HG02938 (cell line): ENCODE measurements at regions not wholly inside any gene's neighbourhood (a gene's known extent, or its start where the extent isn't known, plus 50 kb on each side); places are given as distances from the start of the nearest gene placed in this dataset.
"Not testable (repeated sequence)": the region's sequence is repeated elsewhere in the genome, so short reads cannot be mapped to it uniquely, and the experiment has no call there.

Experiments used
- ATAC-seq: cut with Tn5 transposase; IDR thresholded peaks from one replicate; pipeline ENCODE4 v1.9.1; 2021; ENCODE audit warnings: mild to moderate bottlenecking, moderate library complexity; ENCODE audit not compliant: unreplicated experiment

DNA sequence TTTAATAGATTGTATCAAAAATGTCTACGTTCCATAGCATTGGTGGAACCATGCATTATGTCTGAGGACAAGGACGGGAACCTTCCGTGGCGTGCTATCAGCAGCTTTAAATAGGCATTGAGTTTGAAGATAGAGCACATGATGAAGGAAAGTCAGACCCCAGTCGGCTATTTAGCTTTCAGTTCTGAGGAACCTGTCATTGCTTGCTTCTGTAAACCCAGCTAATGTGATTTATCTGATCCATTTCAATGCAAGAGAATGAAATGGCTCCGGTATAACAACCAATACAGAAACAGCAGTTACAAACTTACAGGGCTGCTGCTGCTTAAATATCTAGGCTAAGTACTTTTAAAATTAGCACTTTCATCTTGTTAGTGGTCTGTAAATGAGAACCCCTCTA, 503.3 kb downstream of the RNF144A start:
- ATAC-seq, result no peak

DNA sequence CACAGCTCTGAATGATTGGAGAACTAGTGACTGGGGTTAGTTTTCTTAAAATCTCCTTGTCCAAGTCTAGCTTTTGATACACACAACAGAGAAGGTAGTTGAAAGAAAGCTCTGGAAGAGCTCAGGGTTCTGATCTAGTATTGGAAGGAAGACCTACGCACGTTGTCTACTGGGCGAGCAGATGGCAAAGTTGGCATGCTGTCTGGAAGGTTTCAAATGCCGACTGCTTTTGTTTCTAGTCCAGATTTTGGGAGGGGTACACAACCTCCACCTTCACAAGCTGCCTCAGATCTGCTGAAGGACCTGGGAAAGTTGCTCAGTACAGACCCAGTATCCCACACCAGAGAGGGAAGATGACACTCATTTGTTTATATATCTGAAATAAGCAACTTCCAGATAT, 507.3 kb downstream of the RNF144A start:
- ATAC-seq, result no peak

- no peak for ATAC-seq
Measured at GRCh38 chr2:7427293-7428060, 510.3 kb downstream of the RNF144A start.

GRCh38 chr2:7428454-7429204, 511.4 kb downstream of the RNF144A start:
- ATAC-seq, result no peak

DNA sequence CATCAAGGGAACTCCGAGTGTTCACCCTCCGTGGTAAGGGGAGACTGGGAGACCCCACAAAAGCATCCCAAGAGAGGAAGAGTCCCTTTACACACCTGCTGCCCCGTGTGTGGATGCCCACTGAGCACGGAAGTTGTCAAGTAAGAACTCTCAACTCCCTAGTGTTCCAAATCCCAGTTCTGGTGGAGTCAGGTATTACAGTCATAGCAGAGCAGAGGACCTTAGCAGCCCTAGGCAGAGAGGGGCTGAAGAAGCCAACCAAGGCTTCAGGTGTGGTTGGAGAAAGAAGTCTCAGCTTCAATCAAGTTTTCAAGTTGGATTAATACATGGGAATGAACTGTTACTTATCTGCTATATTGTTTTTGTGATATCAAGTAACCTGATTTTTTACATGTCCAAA, 512.5 kb downstream of the RNF144A start:
- no peak for ATAC-seq

DNA sequence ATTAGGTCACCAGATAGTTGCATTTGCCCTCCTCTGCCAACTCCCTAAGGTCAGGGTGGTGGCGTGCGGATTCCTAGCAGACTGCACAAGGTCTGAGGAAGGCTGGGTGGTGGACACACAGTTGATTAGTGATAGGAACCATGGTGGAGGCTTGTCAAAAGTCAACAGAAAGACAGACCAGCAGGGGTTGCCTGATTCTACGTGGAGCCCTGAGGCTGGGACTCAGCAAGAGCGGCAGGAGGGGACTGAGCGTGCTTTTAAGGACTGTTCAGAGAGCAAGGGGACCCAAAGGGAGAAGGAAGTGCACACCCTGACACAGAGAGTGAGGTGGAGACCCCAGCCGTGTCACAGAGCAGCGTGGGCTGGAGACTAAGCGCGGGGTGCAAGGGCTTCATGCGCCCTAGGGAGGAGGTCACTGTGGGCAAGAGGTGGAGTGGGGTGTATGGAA, 513.2 kb downstream of the RNF144A start:
- no peak for ATAC-seq

DNA sequence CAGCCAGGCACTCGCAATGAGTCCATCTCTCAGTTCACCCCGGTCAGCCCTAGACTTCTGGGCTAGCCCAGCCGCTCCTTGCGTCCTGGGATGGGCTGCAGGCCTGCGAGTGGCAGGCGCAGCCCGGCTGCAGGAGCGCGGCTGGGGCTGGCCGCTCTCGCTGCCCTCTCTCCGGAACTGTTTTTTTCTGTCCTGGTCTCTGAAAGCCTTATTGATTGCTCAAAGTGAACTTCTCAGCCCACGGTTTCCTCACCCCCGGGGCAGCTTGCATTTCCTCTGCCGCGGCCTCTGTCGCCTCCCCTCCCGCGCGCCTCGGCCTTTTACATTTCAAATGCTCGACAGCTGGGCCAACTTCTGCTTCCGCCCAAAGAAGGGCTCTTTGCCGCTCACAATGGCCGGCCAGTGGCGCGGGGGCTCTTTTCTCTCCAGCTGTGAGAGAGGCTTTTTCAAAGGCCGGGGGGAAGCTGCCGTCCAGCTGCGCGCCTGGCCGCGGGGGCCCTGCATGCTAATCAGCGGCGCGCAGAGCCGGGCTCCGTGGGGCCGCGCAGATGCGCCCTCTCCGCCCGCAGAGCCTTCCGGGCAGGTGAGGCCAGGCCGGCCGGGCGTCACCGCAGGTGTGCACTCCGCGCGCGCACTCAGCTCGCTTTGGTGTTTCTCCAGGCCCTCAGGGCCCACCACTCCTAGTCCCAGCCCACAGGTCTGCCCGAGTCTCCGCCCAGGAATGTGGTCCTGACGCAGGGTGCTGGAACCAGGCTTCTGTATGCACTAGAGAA, 513.8 kb downstream of the RNF144A start:
- peak; percentile 60 for ATAC-seq

DNA sequence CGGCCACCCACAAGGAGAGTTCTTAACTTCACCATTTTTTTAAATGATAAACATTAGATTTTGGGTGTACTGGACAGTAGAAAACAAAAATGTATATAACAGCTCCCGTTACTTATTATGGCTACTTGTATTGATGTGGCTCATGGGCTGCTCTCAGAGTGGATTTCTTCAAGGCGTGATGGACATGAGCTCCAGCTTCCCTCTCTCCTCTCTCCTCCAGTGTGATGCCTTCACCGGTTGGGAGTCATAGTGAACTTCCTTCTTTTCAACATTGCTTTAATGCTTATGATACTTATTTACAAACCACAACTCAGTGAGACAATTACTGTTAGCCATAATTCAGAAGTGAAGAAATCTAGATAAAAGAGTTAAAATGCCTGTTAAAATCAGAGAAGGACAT, 515.2 kb downstream of the RNF144A start:
- no peak for ATAC-seq

- ATAC-seq, result no peak
Measured at GRCh38 chr2:7436096-7436906, 519.1 kb downstream of the RNF144A start.

DNA sequence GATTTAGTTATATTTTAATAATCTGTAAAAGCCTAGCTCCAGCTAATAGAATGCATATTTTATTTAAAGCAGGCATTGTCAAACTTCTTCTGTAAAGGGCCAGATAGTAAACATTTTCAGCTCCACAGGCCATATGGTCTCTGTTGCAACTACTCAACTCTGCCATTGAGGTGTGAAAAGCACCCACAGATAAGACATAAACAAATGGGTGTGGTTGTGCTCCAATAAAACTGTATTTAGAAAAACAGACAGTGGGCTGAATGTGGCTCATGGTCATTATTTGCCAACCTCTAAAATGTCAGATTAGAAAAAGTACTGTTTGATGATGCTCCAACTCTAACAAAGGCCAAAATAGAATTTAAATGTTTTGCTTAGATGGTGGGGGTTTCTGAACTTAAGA, 519.9 kb downstream of the RNF144A start:
- ATAC-seq, result no peak

DNA sequence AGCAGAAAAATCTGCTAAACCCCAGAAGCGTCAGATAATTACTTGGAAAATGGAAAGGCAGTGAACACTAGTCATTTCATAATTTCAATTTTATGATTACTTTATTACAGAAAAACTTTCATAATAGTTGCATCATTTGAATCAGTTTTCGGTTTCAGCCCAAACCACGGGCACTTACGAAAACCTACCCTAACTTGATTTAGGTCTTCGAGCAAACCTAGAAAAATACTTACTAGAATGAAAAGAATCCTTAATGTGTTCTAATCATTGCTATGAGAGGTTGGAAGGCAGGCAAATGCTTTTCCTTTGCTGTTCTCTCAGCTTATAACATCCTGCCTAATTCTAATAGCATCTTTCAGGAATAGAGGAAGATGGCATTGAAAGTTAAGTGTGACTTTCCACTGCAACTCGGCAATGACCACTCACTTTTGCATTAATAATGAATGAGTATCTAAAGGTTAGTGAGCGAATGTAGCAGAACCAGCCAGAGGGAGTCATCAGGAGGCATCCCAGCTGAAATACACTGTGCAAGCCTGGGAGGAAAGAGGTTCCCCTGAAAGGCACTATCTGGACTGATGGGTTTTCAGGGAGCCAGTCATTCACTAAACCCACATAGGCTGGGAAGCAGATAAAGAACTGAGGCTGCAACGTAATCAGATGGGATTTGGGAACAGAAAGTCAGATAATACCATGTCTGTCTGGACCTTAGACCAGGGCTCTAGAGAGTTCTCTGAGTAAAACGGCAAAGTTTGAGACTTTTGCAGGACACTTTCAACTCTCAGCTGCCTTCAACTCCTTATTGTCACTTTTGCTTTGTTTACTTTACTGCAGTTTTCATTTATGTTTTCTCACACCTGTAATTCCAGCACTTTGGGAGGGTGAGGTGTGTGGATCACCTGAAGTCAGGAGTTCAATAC, 520.8 kb downstream of the RNF144A start:
- peak; percentile 59 for ATAC-seq

- no peak for ATAC-seq
Measured at GRCh38 chr2:7438855-7439254, 521.6 kb downstream of the RNF144A start.

GRCh38 chr2:7440977-7441376, 523.8 kb downstream of the RNF144A start:
- ATAC-seq, result no peak

- ATAC-seq, result not testable (repeated sequence)
Measured at GRCh38 chr2:7441841-7442240, 524.6 kb downstream of the RNF144A start.

- no peak for ATAC-seq
Measured at GRCh38 chr2:7444626-7445025, 527.4 kb downstream of the RNF144A start.

DNA sequence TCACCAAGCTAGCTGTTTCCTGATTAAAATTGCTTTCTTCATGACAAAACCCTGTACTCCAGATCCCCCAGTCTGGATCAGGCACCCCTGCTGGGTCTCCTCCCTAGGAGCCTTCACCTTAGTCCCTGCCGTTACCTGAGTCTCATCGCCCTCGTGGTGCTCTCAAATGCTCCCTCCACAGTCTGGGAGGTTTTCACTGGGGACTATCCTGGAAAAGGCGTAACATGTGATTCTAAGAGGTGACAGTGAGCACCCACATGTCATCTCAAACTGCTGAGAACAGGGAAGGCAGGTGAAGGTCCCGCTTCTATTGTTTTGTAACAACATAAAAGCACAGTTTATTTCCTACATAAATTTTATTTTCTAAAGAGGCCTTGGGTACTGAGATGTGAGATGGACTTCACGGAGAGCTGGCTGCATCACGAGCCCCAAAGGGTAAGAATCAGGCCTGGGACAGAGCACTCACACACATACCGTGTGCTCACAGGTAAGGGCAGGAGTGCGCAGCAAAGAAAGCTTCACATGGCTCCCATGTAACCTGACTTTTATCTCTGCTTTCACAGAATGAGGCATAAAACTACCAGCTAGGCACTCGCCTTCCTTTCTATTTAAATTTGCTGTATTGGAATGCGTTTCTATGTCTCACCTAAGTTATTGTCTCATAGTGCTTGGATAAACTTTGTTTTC, 531.5 kb downstream of the RNF144A start:
- no peak for ATAC-seq

- ATAC-seq, result no peak
Measured at GRCh38 chr2:7449298-7449697, 532.1 kb downstream of the RNF144A start.

- ATAC-seq, result no peak
Measured at GRCh38 chr2:7450188-7450832, 533.1 kb downstream of the RNF144A start.

DNA sequence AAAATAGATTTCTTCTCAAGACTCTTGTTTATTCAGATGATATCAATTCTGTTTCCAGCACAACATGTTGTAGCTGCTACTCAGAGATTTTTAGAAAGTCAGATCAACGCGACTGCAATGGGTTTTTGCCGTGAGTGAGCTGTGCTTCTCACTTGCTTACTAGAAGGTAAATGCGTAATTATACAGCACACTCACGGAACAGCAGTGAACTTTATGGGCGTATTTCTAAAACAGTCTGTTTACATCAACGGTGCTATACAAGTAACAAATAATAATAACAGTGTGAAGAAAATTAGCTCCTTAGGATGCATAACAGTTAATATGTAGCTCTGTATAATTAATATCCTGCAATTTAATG, 533.6 kb downstream of the RNF144A start:
- no peak for ATAC-seq
